GM21528 (cell line): ENCODE measurements at regions not wholly inside any gene's neighbourhood (a gene's known extent, or its start where the extent isn't known, plus 50 kb on each side); places are given as distances from the start of the nearest gene placed in this dataset.

Source experiments
- ATAC-seq: cut with Tn5 transposase; IDR thresholded peaks from one replicate; pipeline ENCODE4 v1.9.1; 2021; ENCODE audit warnings: mild to moderate bottlenecking, moderate library complexity; ENCODE audit not compliant: unreplicated experiment, low FRiP score

GRCh38 chr14:100381395-100382105 lies 58.4 kb downstream of the SLC25A47 start:
- ATAC-seq = no peak

DNA sequence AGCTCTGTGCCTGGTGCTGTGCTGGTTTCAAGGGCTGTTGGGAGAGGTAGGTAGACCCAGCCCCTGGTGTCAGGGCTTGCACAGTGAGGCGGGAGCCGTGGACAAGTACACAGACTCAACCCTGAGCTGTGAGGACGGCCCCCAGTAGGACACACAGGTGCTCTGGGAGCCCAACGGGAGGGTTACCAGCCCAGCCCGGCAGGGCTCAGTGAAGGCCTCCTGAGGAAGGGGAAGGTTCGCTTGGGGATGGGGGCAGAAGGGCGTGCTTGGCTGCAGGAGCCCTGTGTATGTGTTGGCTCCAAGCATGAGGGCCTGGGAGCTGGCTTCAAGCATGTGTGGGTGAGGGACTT lies 58.9 kb downstream of the SLC25A47 start:
- ATAC-seq = no peak

- peak; percentile 63 for ATAC-seq
These were observed 60.6 kb downstream of the SLC25A47 start for GRCh38 chr14:100383727-100384158.

DNA sequence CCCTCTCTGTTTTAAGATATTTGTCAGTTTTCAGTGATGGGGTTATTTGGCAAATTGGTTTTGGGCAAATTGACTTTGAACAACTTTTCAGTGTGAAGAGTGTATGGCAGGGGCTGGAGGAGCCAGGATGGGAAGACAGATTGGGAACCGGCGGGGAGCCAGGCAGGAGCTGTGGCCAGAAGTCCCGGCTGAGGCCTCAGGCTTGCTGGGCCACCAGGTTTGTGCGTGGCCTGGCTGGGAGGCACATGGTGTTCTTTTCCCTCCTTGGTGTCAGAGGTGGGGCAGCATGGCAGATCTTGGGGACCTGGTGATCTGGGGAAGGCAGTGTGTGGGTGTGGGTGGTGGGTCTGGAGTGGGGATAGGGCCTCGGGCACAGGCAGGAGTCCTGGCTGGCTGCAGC lies 61.1 kb downstream of the SLC25A47 start:
- no peak for ATAC-seq

- ATAC-seq = no peak
These were observed 62.0 kb downstream of the SLC25A47 start for GRCh38 chr14:100384819-100385813.

GRCh38 chr14:100386121-100386520 lies 63.0 kb downstream of the SLC25A47 start:
- no peak for ATAC-seq

DNA sequence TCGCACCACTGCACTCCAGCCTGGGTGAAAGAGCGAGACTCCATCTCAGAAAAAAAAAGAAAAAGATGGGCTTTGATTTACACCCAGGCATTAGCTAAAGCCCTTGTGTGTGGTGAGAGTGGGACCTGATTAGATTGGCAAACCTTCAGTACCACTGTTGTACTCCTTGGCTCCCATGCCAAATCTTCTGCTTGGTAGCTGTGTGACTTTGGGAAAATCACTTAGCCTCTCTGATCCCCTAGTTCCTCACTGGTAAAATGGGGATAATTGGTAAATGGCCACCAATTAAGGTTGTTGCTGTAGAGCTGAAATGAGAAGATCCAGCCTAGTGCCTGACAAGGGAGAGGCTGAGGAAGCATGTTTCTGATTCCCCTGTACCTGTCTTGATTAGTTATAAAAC lies 63.7 kb downstream of the SLC25A47 start:
- no peak for ATAC-seq

GRCh38 chr14:100387450-100387849 lies 64.3 kb downstream of the SLC25A47 start:
- ATAC-seq = no peak

- no peak for ATAC-seq
These were observed 65.2 kb downstream of the SLC25A47 start for GRCh38 chr14:100388103-100389054.

- no peak for ATAC-seq
These were observed 66.5 kb downstream of the SLC25A47 start for GRCh38 chr14:100389497-100390104.

DNA sequence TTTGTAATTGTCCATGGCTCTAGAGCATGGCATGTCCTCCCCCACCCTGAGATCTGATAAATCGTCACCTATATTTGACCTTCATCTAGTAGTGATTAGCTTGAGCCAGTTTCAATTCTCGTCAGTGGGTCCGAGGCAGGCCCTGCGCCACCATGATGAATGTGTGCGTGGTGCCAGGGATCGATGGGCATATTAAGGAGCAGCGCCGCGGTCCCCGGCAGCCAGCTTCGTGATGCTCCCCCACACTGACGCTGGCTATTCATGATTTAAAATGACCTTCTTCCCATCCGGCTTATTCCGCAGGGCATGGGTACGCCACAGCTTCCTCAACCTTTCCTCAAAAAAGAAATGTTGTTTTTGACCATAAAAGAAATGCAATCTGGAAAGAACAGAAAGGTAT lies 68.0 kb downstream of the SLC25A47 start:
- ATAC-seq = no peak

GRCh38 chr14:100391724-100392123 lies 68.6 kb downstream of the SLC25A47 start:
- ATAC-seq = no peak

DNA sequence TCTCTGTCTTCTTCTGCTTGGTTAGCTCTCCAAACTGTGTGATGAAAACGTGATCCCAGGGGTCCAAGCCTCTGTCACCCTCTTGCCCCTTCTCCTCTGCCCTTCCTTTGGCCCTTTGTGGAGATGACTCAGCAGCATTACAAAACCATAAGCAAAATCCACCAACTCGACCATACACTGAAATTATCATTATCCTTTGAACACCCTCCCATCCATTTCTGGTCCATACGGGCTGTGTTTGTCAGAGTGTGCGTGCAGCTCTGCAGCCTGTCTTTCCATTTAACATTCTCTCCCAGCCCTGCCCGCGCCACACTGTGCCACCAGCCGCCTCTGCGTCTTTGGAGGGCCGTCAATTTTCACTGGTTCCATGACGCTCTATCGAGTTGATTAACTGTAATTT lies 69.2 kb downstream of the SLC25A47 start:
- no peak for ATAC-seq

- ATAC-seq = no peak
These were observed 70.2 kb downstream of the SLC25A47 start for GRCh38 chr14:100393362-100393761.

DNA sequence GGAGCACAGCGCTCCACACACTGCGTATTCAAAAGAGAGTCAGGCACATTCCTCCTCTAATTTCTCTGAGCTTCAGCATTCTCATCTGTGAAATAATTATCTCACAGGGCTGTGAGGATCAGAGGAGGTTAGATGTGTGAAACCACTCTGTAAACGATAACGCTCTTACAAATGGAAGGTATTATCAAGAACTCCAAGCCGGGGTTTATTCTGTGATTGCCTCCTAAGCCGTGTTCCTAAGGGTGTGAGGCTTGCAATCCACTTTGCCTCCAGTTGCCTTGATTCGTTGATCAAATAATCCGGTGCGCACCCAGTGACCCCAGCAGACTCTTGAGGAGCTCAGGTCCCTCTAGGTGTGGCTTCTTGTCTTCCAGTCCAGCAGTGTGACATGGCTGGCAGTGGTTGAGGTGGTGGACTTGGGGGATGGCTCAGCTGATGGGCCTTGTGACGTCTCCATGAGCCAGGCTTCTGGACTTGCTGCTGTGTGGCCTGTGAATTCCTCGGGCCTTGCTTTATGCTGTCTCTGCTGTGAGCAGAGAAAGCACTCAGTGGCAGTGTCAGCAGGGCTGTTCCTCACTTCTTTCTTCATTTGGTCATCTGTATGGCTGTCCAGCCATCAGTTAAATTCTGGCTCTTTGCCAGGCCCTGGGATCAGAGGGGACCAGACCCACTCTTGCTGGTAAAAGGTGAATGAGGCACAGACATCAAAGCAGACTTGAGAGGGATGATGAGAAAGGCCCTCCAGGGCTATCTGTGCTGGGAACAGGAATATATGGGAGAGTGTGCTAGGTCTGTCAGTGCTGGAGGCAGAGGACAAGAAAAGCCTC lies 71.0 kb downstream of the SLC25A47 start:
- ATAC-seq = no peak

GRCh38 chr14:100394886-100395672 lies 71.9 kb downstream of the SLC25A47 start:
- no peak for ATAC-seq

GRCh38 chr14:100396266-100396795 lies 73.2 kb downstream of the SLC25A47 start:
- ATAC-seq = no peak

DNA sequence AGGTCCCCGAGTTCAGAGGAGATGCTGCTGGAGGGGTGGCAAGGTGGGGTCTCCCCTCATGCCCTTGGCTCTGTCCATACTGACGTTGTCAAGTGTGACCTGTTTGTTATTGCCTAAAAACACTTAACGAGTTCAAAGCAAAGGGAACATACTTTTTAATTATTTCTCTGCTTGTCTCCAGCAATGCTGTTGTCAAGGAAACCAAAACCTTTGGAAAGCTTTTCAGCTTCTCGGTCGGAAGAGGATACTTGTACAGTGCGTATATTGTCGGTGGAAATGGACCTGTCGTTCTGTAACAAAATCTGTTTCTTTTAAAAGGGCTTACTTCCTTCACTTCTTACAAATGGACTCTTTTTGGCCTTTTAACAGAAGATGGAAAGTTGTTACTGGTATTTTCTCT lies 73.9 kb downstream of the SLC25A47 start:
- ATAC-seq = no peak
